Spinal cord (tissue), 9 donors: ENCODE measurements at regions not wholly inside any gene's neighbourhood (a gene's known extent, or its start where the extent isn't known, plus 50 kb on each side); places are given as distances from the start of the nearest gene placed in this dataset.
"Not testable (repeated sequence)": the region's sequence is repeated elsewhere in the genome, so short reads cannot be mapped to it uniquely, and the experiment has no call there.

ENCODE experiments used
- DNase-seq, 6 donors: peaks; one replicate each; pipeline versions ENCODE4 v3.0.0 to v3.0.0-alpha.2; 2013 to 2015; ENCODE audit warnings: low spot score in 6 of 6, low read depth in 4 of 6
- H3K27ac ChIP-seq: one replicate; pipeline ENCODE4 v1.5.1; 2013; ENCODE audit warnings: low read depth, low read length, control low read depth
- H3K27me3 ChIP-seq: one replicate; pipeline ENCODE4 v1.6.1; 2013; ENCODE audit warnings: low read length; ENCODE audit not compliant: control insufficient read depth, insufficient read depth
- H3K36me3 ChIP-seq: one replicate; pipeline ENCODE4 v1.6.1; 2013; ENCODE audit warnings: low read length; ENCODE audit not compliant: control insufficient read depth, insufficient read depth
- H3K4me1 ChIP-seq: one replicate; pipeline ENCODE4 v1.6.1; 2013; ENCODE audit warnings: low read length; ENCODE audit not compliant: control insufficient read depth, insufficient read depth
- H3K4me3 ChIP-seq: one replicate; pipeline ENCODE4 v1.5.1; 2013; ENCODE audit warnings: low read depth, low read length, control low read depth
- H3K9me3 ChIP-seq: one replicate; pipeline ENCODE4 v1.6.1; 2013; ENCODE audit warnings: low read length; ENCODE audit not compliant: control insufficient read depth, insufficient read depth
- WGBS: methylation state at CpG from one replicate; pipeline ENCODE4 v1.1.5; 2013; ENCODE audit warnings: missing lambda C conversion rate; ENCODE audit not compliant: insufficient coverage; 5-methylcytosine and 5-hydroxymethylcytosine counted together
- donor health status: healthy.

DNA sequence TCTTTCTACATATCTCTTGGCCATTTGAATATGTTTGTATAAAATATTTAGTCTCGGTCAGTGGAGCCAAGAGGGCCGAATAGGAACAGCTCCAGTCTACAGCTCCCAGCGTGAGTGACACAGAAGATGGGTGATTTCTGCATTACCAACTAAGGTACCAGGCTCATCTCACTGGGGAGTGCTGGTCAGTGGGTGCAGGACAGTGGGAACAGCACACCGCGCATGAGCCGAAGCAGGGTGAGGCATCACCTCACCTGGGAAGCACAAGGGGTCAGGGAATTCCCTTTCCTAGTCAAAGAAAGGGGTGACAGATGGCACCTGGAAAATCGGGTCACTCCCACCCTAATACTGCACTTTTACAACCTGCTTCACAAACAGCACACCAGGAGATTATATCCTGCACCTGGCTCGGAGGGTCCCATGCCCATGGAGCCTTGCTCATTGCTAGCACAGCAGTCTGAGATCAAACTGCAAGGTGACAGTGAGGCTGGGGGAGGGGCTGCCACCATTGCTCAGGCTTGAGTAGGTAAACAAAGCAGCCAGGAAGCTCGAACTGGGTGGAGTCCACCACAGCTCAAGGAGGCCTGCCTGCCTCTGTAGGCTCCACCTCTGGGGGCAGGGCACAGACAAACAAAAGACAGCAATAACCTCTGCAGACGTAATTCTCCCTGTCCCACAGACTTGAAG lies 1926.9 kb upstream of the DEFB115 start:
- not testable (repeated sequence) for H3K9me3 ChIP-seq, H3K4me1 ChIP-seq, H3K27ac ChIP-seq, H3K36me3 ChIP-seq, H3K4me3 ChIP-seq, DNase-seq, H3K27me3 ChIP-seq
- WGBS: 45% methylated on average over 10 of the region's 10 CpGs

- H3K36me3 ChIP-seq: no peaks in the 10 kb centered on the region
- no peaks in the 10 kb centered on the region for H3K9me3 ChIP-seq
- H3K4me1 ChIP-seq: no peaks in the 10 kb centered on the region
- no peak overlapping the region for H3K27ac ChIP-seq
- H3K27me3 ChIP-seq: no peaks in the 10 kb centered on the region
- no peak for DNase-seq
- H3K4me3 ChIP-seq: no peak overlapping the region
- 72% methylated on average over 12 of the region's 14 CpGs for WGBS
Observed at GRCh38 chr20:29349836-29350235, 1907.6 kb upstream of the DEFB115 start.

DNA sequence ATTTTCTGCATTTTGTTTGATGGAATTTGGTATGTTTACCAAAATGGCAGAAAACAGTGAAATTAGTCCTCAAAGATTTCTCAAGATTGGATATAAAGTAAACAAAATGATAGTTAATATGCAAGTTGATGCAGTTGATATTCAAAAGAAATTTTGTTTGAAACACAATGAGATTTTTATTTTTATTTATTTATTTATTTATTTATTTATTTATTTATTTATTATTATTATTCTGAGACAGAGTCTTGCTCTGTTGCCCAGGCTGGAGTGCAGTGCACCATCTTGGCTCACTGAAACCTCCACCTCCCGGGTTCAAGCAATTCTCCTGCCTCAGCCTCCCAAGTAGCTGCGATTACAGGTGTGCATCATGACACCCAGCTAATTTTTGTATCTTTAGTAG lies 1881.5 kb upstream of the DEFB115 start:
- not testable (repeated sequence) for H3K36me3 ChIP-seq, H3K9me3 ChIP-seq, H3K27ac ChIP-seq, H3K4me1 ChIP-seq, H3K4me3 ChIP-seq, DNase-seq, H3K27me3 ChIP-seq
- 37% methylated on average over 2 of the region's 2 CpGs for WGBS

DNA sequence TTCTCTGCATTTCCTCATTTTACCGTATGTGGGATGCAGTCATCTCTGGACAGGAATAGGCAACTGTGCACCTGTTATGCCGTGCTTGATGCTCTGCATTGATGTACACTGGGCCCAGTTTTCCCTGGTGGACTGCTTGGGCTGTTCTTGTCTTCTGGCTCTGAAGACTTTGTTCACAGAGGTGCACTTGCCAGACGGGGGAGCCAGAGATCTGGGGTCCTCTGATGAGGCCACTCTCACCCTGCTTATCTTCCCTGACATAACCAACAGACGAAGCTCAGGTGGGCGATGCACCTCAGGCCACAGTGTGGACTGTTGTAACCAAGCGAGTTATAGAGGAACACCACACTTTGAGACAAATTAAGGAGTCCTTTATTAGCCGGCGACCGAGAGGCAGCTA lies 1864.6 kb upstream of the DEFB115 start:
- H3K36me3 ChIP-seq, H3K27ac ChIP-seq, H3K4me1 ChIP-seq, H3K4me3 ChIP-seq, H3K9me3 ChIP-seq, DNase-seq, H3K27me3 ChIP-seq: not testable (repeated sequence)
- 54% methylated on average over 9 of the region's 9 CpGs for WGBS

DNA sequence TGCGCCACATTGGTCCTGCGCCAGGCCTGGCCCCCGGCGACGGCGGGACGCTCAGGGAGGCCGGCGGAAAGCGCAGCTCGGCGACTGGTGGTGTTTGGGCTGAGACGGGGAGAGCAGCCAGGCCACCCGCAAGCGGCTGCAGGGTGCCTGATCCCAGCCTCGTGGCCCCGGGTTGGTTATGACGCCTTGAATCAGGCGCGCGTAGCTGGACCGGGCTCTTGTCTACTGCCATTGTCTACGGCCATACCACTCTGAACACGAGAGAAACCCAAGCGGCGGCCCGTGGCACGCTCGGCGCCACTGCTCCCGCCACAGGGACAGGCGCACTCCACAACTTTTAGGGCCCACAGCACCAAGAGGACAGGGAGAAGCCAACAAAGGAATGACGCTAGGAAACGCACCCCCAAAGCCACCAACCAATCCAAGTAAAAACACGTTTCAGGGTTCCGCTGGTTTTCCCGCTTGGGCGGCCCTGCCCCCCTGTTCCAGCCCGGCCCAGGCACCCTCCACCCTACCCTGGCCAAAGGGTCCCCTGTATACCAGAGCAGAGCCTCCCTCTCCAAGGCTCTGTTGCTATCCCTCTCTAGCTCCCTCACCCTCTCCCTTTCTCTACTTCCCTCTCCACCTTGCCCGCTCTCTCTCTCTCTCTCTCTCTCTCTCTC lies 1849.3 kb upstream of the DEFB115 start:
- Histone ChIP-seq H3K9me3 (peaks cover 3% of the 10 kb centered on the region), H3K27ac (no peak overlapping the region), H3K27me3 (no peaks in the 10 kb centered on the region), H3K4me1 (no peaks in the 10 kb centered on the region), H3K4me3 (no peak overlapping the region), H3K36me3 (no peaks in the 10 kb centered on the region)
- 44% methylated on average over 40 of the region's 40 CpGs for WGBS
- no peak for DNase-seq

DNA sequence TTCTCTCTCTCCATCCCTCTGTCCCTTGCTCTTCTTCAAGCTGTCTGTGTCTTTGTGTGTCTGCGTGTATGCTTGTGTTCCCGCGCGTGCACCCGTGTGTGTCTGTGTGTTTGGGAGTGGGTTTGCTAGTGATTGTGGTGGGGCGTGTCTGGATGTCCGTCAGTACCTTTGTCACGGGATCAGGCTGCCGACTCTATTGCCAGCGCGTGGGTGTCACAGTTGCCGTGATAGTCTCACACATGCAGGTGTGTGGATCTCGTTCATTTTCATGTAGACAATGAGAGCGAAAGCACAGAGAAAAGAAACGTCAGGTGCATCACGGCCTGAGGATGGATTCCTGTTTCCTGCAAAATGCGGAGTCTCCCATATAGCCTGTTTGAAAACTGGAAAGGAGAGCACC lies 1848.8 kb upstream of the DEFB115 start:
- 47% methylated on average over 17 of the region's 17 CpGs for WGBS
- not testable (repeated sequence) for H3K9me3 ChIP-seq, H3K27ac ChIP-seq, H3K27me3 ChIP-seq, DNase-seq, H3K36me3 ChIP-seq, H3K4me3 ChIP-seq, H3K4me1 ChIP-seq

DNA sequence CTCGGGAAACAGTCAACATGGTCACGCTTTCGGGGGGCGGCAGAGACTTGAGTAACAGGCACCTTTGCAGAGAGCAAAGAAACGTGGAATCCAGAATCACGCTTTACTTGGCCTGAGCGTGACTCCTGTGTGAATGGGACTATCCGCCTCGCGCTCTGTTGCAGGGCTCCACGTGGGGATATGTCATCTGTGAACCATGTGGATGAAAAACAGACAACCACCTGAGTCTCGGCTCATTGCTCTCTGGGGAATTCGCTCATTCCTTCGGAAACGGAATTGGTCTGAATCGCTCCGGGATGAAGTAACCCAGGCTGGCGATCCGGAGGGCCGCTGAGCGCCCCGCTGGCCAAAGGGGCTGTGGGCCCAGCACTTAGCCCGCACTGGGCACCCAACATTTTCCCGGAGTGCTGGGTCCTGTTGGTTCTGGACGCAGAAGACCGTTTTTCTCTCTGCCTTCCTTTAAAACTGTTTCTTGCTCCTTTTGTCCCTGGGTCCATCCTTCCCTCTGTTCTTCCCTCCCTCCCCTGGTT lies 1848.2 kb upstream of the DEFB115 start:
- not testable (repeated sequence) for H3K4me1 ChIP-seq, H3K27ac ChIP-seq, H3K4me3 ChIP-seq, H3K9me3 ChIP-seq, DNase-seq, H3K36me3 ChIP-seq, H3K27me3 ChIP-seq
- 57% methylated on average over 26 of the region's 26 CpGs for WGBS

DNA sequence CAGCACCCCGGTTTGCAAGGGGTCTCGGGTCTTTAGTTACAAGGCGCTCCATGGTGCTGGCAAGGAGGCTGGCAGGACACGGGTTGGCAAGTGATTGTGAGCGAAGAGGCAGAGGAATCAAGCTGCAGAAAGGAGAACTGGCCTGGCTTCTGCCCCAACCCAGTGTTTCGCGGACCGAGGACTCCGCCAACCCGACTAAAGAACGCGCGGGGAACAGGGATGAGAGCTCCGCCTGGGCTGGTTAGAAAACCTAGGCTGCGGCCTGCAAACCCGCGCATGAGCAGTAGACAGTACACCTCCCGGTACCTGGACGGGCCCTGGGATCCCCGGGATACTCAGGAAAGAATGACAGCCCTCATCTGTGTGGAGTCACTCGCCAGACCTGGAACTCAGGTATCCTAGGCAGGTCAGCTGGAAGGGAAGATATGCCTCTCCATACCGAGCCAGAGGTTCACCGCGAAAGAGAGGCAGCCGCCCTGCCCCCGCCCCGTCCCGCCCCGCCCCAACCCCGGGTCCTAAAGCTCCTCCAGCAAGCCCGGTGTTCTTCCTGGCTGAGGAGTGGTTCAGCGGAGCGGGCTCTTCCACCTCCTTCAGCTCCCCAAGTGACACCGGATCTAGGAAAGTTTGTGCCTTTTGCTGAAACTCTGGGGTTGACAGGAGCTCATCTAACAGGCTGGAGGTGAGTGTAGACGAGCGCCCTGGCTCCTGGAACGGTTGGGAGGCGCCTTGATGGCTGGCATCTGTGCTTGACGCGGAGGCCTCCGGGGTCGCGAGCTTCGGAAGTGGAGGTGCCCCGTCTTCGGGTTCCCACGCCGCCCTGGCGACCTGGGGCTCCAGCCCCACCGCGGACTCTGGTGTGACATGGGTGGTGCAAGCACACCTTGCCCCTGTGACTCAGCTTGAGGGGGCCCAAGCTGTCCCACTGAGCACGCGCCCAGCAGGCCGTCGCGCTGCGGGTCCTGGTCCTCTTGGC lies 1847.3 kb upstream of the DEFB115 start:
- Histone ChIP-seq H3K4me3 (no peak overlapping the region), H3K9me3 (peaks cover 3% of the 10 kb centered on the region), H3K27me3 (no peaks in the 10 kb centered on the region), H3K4me1 (no peaks in the 10 kb centered on the region), H3K27ac (no peak overlapping the region), H3K36me3 (no peaks in the 10 kb centered on the region)
- WGBS: 42% methylated on average over 51 of the region's 57 CpGs
- no peak for DNase-seq

- WGBS: 51% methylated on average over 44 of the region's 44 CpGs
- H3K9me3 ChIP-seq: peaks cover 3% of the 10 kb centered on the region
Observed at GRCh38 chr20:29410806-29411457, 1846.5 kb upstream of the DEFB115 start.

More at GRCh38 chr20:29410806-29411457, 1846.5 kb upstream of the DEFB115 start:
- Histone ChIP-seq H3K4me1 (no peaks in the 10 kb centered on the region), H3K36me3 (no peaks in the 10 kb centered on the region), H3K4me3 (no peak overlapping the region), H3K27me3 (no peaks in the 10 kb centered on the region), H3K27ac (no peak overlapping the region)
- no peak for DNase-seq
